Mucosa of descending colon (tissue), 3 donors: ENCODE measurements at regions not wholly inside any gene's neighbourhood (a gene's known extent, or its start where the extent isn't known, plus 50 kb on each side); places are given as distances from the start of the nearest gene placed in this dataset.

Experiments
- ATAC-seq: fragments of 200-7000 bp; cut with Tn5 transposase; one replicate; pipeline ENCODE4 v1.9.1; 2020; ENCODE audit warnings: mild to moderate bottlenecking, moderate library complexity
- DNase-seq, 3 donors: peaks; one replicate each; pipeline ENCODE4 v3.0.0-alpha.2; 2020
- H3K36me3 ChIP-seq: fragments of 200-600 bp; one replicate; pipeline ENCODE4 v1.8.0; 2021; ENCODE audit warnings: low read depth, mild to moderate bottlenecking
- H3K4me1 ChIP-seq: fragments of 200-600 bp; one replicate; pipeline ENCODE4 v1.8.0; 2021; ENCODE audit warnings: low read depth, mild to moderate bottlenecking
- H3K4me3 ChIP-seq: fragments of 200-600 bp; one replicate; pipeline ENCODE4 v1.8.0; 2021; ENCODE audit warnings: mild to moderate bottlenecking
- H3K9me3 ChIP-seq: fragments of 200-600 bp; one replicate; pipeline ENCODE4 v1.8.0; 2021; ENCODE audit warnings: mild to moderate bottlenecking
- CTCF ChIP-seq: fragments of 200-600 bp; IDR thresholded peaks from one replicate; pipeline ENCODE4 v1.8.0; 2022; ENCODE audit warnings: antibody characterized with exemption, mild to moderate bottlenecking
- intact Hi-C, 2 donors: fragments of 100-400 bp; cut with DNase I in 1 of 2; cut with micrococcal nuclease in 1 of 2; formaldehyde crosslinking; loops; one replicate each; pipeline versions ENCODE4 v1.11.0 to v1.11.1; 2022; cut with DNase I, micrococcal nuclease
- donor health status: DM: no; HTN: no; CAD: no; lungs with moderate emphysema.
- donor health status: DM: no; HTN: no; CAD: no.
- donor health status: DM: no; HTN: yes; CAD: no.

- peak; percentile 41 for ATAC-seq
Measured at GRCh38 chr20:53879048-53879684, 191.2 kb downstream of the BCAS1 start.

GRCh38 chr20:53878262-53879047, 191.9 kb downstream of the BCAS1 start:
- peak; percentile 16 for ATAC-seq
- Histone ChIP-seq H3K36me3 (no peaks in the 10 kb centered on the region), H3K9me3 (no peaks in the 10 kb centered on the region), H3K4me3 (no peak overlapping the region), H3K4me1 (peaks cover 17% of the 10 kb centered on the region)
- no peak for DNase-seq
- intact Hi-C loops, result loop anchor here in 1 of 2 donors (10.0 kb wide), 1 partner anchor 304 kb away; no protein-coding TSS in a partner anchor
- TF ChIP-seq CTCF, result no peak

More at GRCh38 chr20:53879048-53879684, 191.2 kb downstream of the BCAS1 start:
- H3K4me3 ChIP-seq, result no peak overlapping the region
- DNase-seq, result no peak
- H3K36me3 ChIP-seq, result no peaks in the 10 kb centered on the region
- intact Hi-C loops, result loop anchor here in 1 of 2 donors (10.0 kb wide), 1 partner anchor 304 kb away; no protein-coding TSS in a partner anchor
- no peaks in the 10 kb centered on the region for H3K9me3 ChIP-seq
- TF ChIP-seq CTCF, result no peak
- peaks cover 13% of the 10 kb centered on the region for H3K4me1 ChIP-seq

GRCh38 chr20:53876956-53877355, 193.4 kb downstream of the BCAS1 start:
- no peaks in the 10 kb centered on the region for H3K9me3 ChIP-seq
- no peak for ATAC-seq
- no peak for TF ChIP-seq CTCF
- intact Hi-C loops, result loop anchor here in 1 of 2 donors (10.0 kb wide), 1 partner anchor 302 kb away; no protein-coding TSS in a partner anchor
- peaks cover 25% of the 10 kb centered on the region for H3K4me1 ChIP-seq
- H3K4me3 ChIP-seq, result no peak overlapping the region
- DNase-seq, result no peak
- H3K36me3 ChIP-seq, result no peaks in the 10 kb centered on the region

- no peak for DNase-seq
- intact Hi-C loops, result loop anchor here in 1 of 2 donors (10.0 kb wide), 1 partner anchor 302 kb away; no protein-coding TSS in a partner anchor
Measured at GRCh38 chr20:53876470-53876869, 193.9 kb downstream of the BCAS1 start.

GRCh38 chr20:53875452-53875851, 194.9 kb downstream of the BCAS1 start:
- no peak for TF ChIP-seq CTCF
- intact Hi-C loops, result loop anchor here in 1 of 2 donors (10.0 kb wide), 1 partner anchor 301 kb away; no protein-coding TSS in a partner anchor
- Histone ChIP-seq H3K9me3 (no peaks in the 10 kb centered on the region), H3K4me1 (peaks cover 35% of the 10 kb centered on the region), H3K4me3 (no peak overlapping the region), H3K36me3 (no peaks in the 10 kb centered on the region)
- DNase-seq (no peak), ATAC-seq (no peak)

More at GRCh38 chr20:53876470-53876869, 193.9 kb downstream of the BCAS1 start:
- Histone ChIP-seq H3K36me3 (no peaks in the 10 kb centered on the region), H3K4me3 (no peak overlapping the region), H3K4me1 (peaks cover 29% of the 10 kb centered on the region), H3K9me3 (no peaks in the 10 kb centered on the region)
- no peak for ATAC-seq
- TF ChIP-seq CTCF, result no peak
